H1 (cell line): ENCODE measurements at regions not wholly inside any gene's neighbourhood (a gene's known extent, or its start where the extent isn't known, plus 50 kb on each side); places are given as distances from the start of the nearest gene placed in this dataset.

Experiments
- CTCF ChIA-PET: fragments of 300-600 bp; sonication (Branson Sonifier 250); formaldehyde crosslinking; loops from one replicate; lab custom pipeline; 2021; ENCODE audit not compliant: partially characterized antibody; lab: Charles Lee
- POLR2A ChIA-PET: fragments of 300-600 bp; sonication (Branson Sonifier 250); formaldehyde crosslinking; loops from one replicate; lab custom pipeline; 2021; ENCODE audit warnings: inconsistent platforms; ENCODE audit not compliant: partially characterized antibody; lab: Charles Lee
- DNase-seq, 2 experiments: peaks; one replicate each; pipeline versions ENCODE4 v3.0.0 to v3.0.0-alpha.2; 2010 to 2022; ENCODE audit warnings: low spot score in 2 of 2, low read depth in 1 of 2, mixed read lengths in 1 of 2
- FAIRE-seq: peaks from 2 replicates; lab custom pipeline; 2011; peaks lifted over from hg19 to GRCh38; lab: Jason Lieb, UNC
- H2AFZ ChIP-seq: 2 replicates; pipeline ENCODE4 v1.8.1; 2012; ENCODE audit warnings: low read length, inconsistent platforms
- H2AK5ac ChIP-seq: 2 replicates; pipeline ENCODE4 v1.6.1; 2013; ENCODE audit warnings: low read depth, low read length
- H2BK120ac ChIP-seq: replicated peaks from 2 replicates; pipeline ENCODE3; 2013; ENCODE audit warnings: low read depth, low read length, inconsistent platforms
- H2BK12ac ChIP-seq: 2 replicates; pipeline ENCODE4 v1.6.1; 2013; ENCODE audit warnings: low read depth, low read length
- H2BK15ac ChIP-seq: 2 replicates; pipeline ENCODE4 v1.6.1; 2013; ENCODE audit warnings: low read length
- H2BK20ac ChIP-seq: 2 replicates; pipeline ENCODE4 v1.6.1; 2013; ENCODE audit warnings: low read length
- H2BK5ac ChIP-seq: 2 replicates; pipeline ENCODE4 v1.6.1; 2013; ENCODE audit warnings: low read depth, low read length
- H3K14ac ChIP-seq: 2 replicates; pipeline ENCODE4 v1.6.1; 2013; ENCODE audit warnings: inconsistent platforms; ENCODE audit not compliant: insufficient read length
- H3K18ac ChIP-seq: 2 replicates; pipeline ENCODE4 v1.6.1; 2013; ENCODE audit warnings: low read length; ENCODE audit errors: extremely low read depth
- H3K23ac ChIP-seq: 2 replicates; pipeline ENCODE4 v1.6.1; 2013; ENCODE audit warnings: inconsistent platforms; ENCODE audit not compliant: insufficient read length
- H3K23me2 ChIP-seq: 2 replicates; pipeline ENCODE4 v1.6.1; 2013; ENCODE audit warnings: low read depth, low read length
- H3K27ac ChIP-seq: 2 replicates; pipeline ENCODE4 v1.6.1; 2011; ENCODE audit warnings: low read depth, low read length, inconsistent platforms
- H3K27me3 ChIP-seq, 4 experiments: replicated peaks in 1 of 4; 1 replicate in 1 of 4; 2 replicates in 3 of 4; pipeline versions ENCODE4 v1.6.1 to v1.8.1; 2011 to 2013; ENCODE audit warnings: low read length in 3 of 4, mild to moderate bottlenecking in 3 of 4, inconsistent platforms in 2 of 4, mixed read lengths in 2 of 4, moderate library complexity in 1 of 4; ENCODE audit not compliant: control insufficient read depth in 3 of 4, insufficient read depth in 3 of 4; ENCODE audit errors: extremely low read depth in 1 of 4
- H3K36me3 ChIP-seq, 4 experiments: 2 replicates each; pipeline versions ENCODE4 v1.6.1 to v1.8.1; 2011 to 2013; ENCODE audit warnings: mild to moderate bottlenecking in 4 of 4, low read length in 3 of 4, moderate library complexity in 2 of 4, control low read depth in 1 of 4, inconsistent platforms in 1 of 4; ENCODE audit not compliant: insufficient read depth in 4 of 4, control insufficient read depth in 2 of 4
- H3K4ac ChIP-seq: replicated peaks from 2 replicates; pipeline ENCODE3; 2013; ENCODE audit warnings: low read length, low read depth, mixed read lengths, inconsistent platforms; ENCODE audit not compliant: insufficient read length
- H3K4me1 ChIP-seq, 4 experiments: replicated peaks in 1 of 4; 1 replicate in 1 of 4; 2 replicates in 3 of 4; pipeline versions ENCODE4 v1.6.1 to v1.8.1; 2011 to 2013; ENCODE audit warnings: low read length in 3 of 4, inconsistent platforms in 2 of 4, mixed read lengths in 1 of 4; ENCODE audit not compliant: insufficient read depth in 4 of 4, control insufficient read depth in 3 of 4
- H3K4me2 ChIP-seq, 2 experiments: 2 replicates each; pipeline versions ENCODE4 v1.6.1 to v1.8.1; 2011 to 2013; ENCODE audit warnings: low read depth in 2 of 2, low read length in 2 of 2, control low read depth in 1 of 2, inconsistent platforms in 1 of 2, mild to moderate bottlenecking in 1 of 2; ENCODE audit not compliant: insufficient read depth in 1 of 2
- H3K4me3 ChIP-seq, 4 experiments: fragments of 200-600, 300-600 bp in 1 of 4; sonication (generic), shearing (Covaris generic), sonication (Bioruptor Twin) in 1 of 4; 2 replicates each; pipeline versions ENCODE4 v1.5.1 to v1.8.1; 2011 to 2016; ENCODE audit warnings: low read length in 4 of 4, low read depth in 3 of 4, control low read depth in 2 of 4, inconsistent platforms in 2 of 4, mild to moderate bottlenecking in 2 of 4, mixed read lengths in 1 of 4, moderate library complexity in 1 of 4; ENCODE audit not compliant: insufficient read depth in 2 of 4; ENCODE audit errors: extremely low read depth in 1 of 4
- H3K56ac ChIP-seq: replicated peaks from 2 replicates; pipeline ENCODE3; 2013; ENCODE audit warnings: low read depth, mild to moderate bottlenecking, mixed read lengths, low read length, inconsistent platforms; ENCODE audit not compliant: insufficient read length
- H3K79me1 ChIP-seq: 2 replicates; pipeline ENCODE4 v1.6.1; 2013; ENCODE audit warnings: low read depth, low read length, control low read depth
- H3K79me2 ChIP-seq, 2 experiments: 2 replicates each; pipeline versions ENCODE4 v1.6.1 to v1.8.1; 2012 to 2013; ENCODE audit warnings: low read length in 2 of 2, mild to moderate bottlenecking in 2 of 2, inconsistent platforms in 1 of 2; ENCODE audit not compliant: insufficient read depth in 2 of 2, control insufficient read depth in 1 of 2
- H3K9ac ChIP-seq, 4 experiments: replicated peaks in 1 of 4; 1 replicate in 1 of 4; 2 replicates in 3 of 4; pipeline versions ENCODE4 v1.6.1 to v1.8.1; 2011 to 2013; ENCODE audit warnings: low read depth in 3 of 4, low read length in 3 of 4, control low read depth in 2 of 4, mild to moderate bottlenecking in 2 of 4, moderate library complexity in 2 of 4, inconsistent platforms in 1 of 4; ENCODE audit errors: extremely low read depth in 1 of 4
- H3K9me3 ChIP-seq, 2 experiments: 2 replicates each; pipeline versions ENCODE4 v1.6.1 to v1.8.1; 2012 to 2013; ENCODE audit warnings: mild to moderate bottlenecking in 2 of 2, moderate library complexity in 2 of 2, control low read depth in 1 of 2, inconsistent platforms in 1 of 2, low read depth in 1 of 2, low read length in 1 of 2, mixed read lengths in 1 of 2; ENCODE audit not compliant: insufficient read depth in 2 of 2
- H4K20me1 ChIP-seq, 2 experiments: replicated peaks in 1 of 2; 2 replicates each; pipeline versions ENCODE3 to v1.8.1; 2011 to 2013; ENCODE audit warnings: inconsistent platforms in 2 of 2, low read length in 2 of 2, mild to moderate bottlenecking in 1 of 2; ENCODE audit not compliant: insufficient read depth in 2 of 2, control insufficient read depth in 1 of 2
- H4K5ac ChIP-seq: 2 replicates; pipeline ENCODE4 v1.6.1; 2013; ENCODE audit warnings: low read length, low read depth, mixed read lengths, inconsistent platforms; ENCODE audit not compliant: insufficient read length
- H4K8ac ChIP-seq: 2 replicates; pipeline ENCODE4 v1.8.0; 2013; ENCODE audit warnings: mild to moderate bottlenecking, moderate library complexity, low read length, inconsistent platforms; ENCODE audit not compliant: insufficient read depth; ENCODE audit errors: extremely low read depth
- H4K91ac ChIP-seq: replicated peaks from 2 replicates; pipeline ENCODE3; 2013; ENCODE audit warnings: low read length, mixed read lengths, inconsistent platforms; ENCODE audit not compliant: insufficient read length
- BCL11A ChIP-seq, 2 experiments: IDR thresholded peaks; one replicate each; pipeline ENCODE4 v1.6.1; 2011; ENCODE audit warnings: low read depth in 2 of 2, low read length in 2 of 2, mild to moderate bottlenecking in 2 of 2
- EP300 ChIP-seq, 2 experiments: IDR thresholded peaks; 1 replicate in 1 of 2; 2 replicates in 1 of 2; pipeline ENCODE4 v1.6.1; 2011 to 2012; ENCODE audit warnings: low read depth in 2 of 2, low read length in 2 of 2, mild to moderate bottlenecking in 2 of 2, borderline replicate concordance in 1 of 2, inconsistent platforms in 1 of 2, moderate library complexity in 1 of 2
- HDAC2 ChIP-seq, 2 experiments: fragments of 300-600 bp in 1 of 2; sonication (generic) in 1 of 2; IDR thresholded peaks; 2 replicates each; pipeline ENCODE4 v1.6.1; 2011 to 2012; ENCODE audit warnings: low read depth in 2 of 2, low read length in 2 of 2, mild to moderate bottlenecking in 2 of 2, moderate library complexity in 2 of 2, borderline replicate concordance in 1 of 2, inconsistent platforms in 1 of 2
- NANOG ChIP-seq: IDR thresholded peaks from 2 replicates; pipeline ENCODE4 v1.6.1; 2011; ENCODE audit warnings: low read length, low read depth, mild to moderate bottlenecking, inconsistent platforms; ENCODE audit not compliant: insufficient read depth, poor library complexity, severe bottlenecking
- POLR2A ChIP-seq, 2 experiments: IDR thresholded peaks; 1 replicate in 1 of 2; 2 replicates in 1 of 2; pipeline ENCODE4 v1.6.1; 2011; ENCODE audit warnings: low read depth in 2 of 2, low read length in 2 of 2, mild to moderate bottlenecking in 2 of 2; ENCODE audit errors: control extremely low read depth in 1 of 2
- SIX5 ChIP-seq: IDR thresholded peaks from 2 replicates; pipeline ENCODE4 v1.6.1; 2011; ENCODE audit warnings: mild to moderate bottlenecking, low read depth, low read length
- SUZ12 ChIP-seq: fragments of 200-600 bp; sonication (generic); IDR thresholded peaks from 2 replicates; pipeline ENCODE4 v1.6.1; 2012; ENCODE audit warnings: mild to moderate bottlenecking, inconsistent platforms, low read length, moderate library complexity, mixed read lengths
- TBP ChIP-seq: IDR thresholded peaks from 2 replicates; pipeline ENCODE4 v1.6.1; 2011; ENCODE audit warnings: low read depth, low read length, improper control_type of control experiment
- WGBS, 2 experiments: shearing (Covaris generic) in 1 of 2; methylation state at CpG; one replicate each; pipeline versions ENCODE4 v1.1.6 to v1.1.7; 2013 to 2015; ENCODE audit warnings: low lambda C conversion rate in 2 of 2, mixed read lengths in 2 of 2, inconsistent platforms in 1 of 2, low coverage in 1 of 2, missing lambda C conversion rate in 1 of 2; ENCODE audit not compliant: insufficient replicate concordance in 2 of 2, insufficient coverage in 1 of 2, insufficient read length in 1 of 2; ENCODE audit errors: extremely low coverage in 1 of 2, missing lambda C conversion rate in 1 of 2; 5-methylcytosine and 5-hydroxymethylcytosine counted together

GRCh38 chr6:21748343-21749056, 154.9 kb downstream of the SOX4 start:
- Histone ChIP-seq H3K27me3 (no peaks in the 10 kb centered on the region), H2AFZ (no peak overlapping the region), H4K8ac (no peak overlapping the region), H3K23ac (no peak overlapping the region), H3K4me3 (peak overlapping the region in 1 of 4 experiments; percentile 39; a peak in 2 of 8 replicates), H2BK15ac (no peak overlapping the region), H3K56ac (no peak overlapping the region), H2BK12ac (no peak overlapping the region), H2AK5ac (no peak overlapping the region), H3K9ac (no peak overlapping the region), H3K79me1 (peaks cover 4% of the 10 kb centered on the region), H2BK5ac (no peak overlapping the region; the same call in 1 of the 2 replicates), H3K18ac (no peak overlapping the region), H2BK20ac (no peak overlapping the region), H3K4me2 (peak overlapping the region; percentile 51 to 57), H4K5ac (peak overlapping the region; percentile 68), H3K4ac (no peak overlapping the region), H2BK120ac (no peak overlapping the region), H3K36me3 (peaks cover 0 to 3% (median 0%) of the 10 kb centered on the region in 4 experiments; a peak in 1 of 8 replicates), H3K9me3 (no peaks in the 10 kb centered on the region), H3K79me2 (peaks cover 16 to 95% of the 10 kb centered on the region in 2 experiments), H3K4me1 (peaks cover 0 to 34% (median 23%) of the 10 kb centered on the region in 4 experiments; a peak in 6 of 7 replicates), H4K20me1 (peaks cover 0 to 5% of the 10 kb centered on the region in 2 experiments), H4K91ac (no peak overlapping the region), H3K27ac (no peak overlapping the region), H3K14ac (no peak overlapping the region), H3K23me2 (no peaks in the 10 kb centered on the region)
- peak; percentile 66 for FAIRE-seq
- 29% methylated on average over 3 of the region's 3 CpGs; no CpG with 5 or more reads in 1 of the 2 experiments for WGBS, 2 experiments
- DNase-seq: no peak
- ChIA-PET CTCF (interaction anchor here (0.7 kb wide), 3 partner anchors 15 to 81 kb away, joined by 3 to 4 read pairs (median 3); no protein-coding TSS in a partner anchor), POLR2A (interaction anchor here (1.0 to 2.5 kb wide), 6 partner anchors 9 to 155 kb away, joined by 3 to 7 read pairs (median 4); partner anchors contain the start of gene SOX4)
- no peak for TF ChIP-seq EP300 (IDR thresholded peaks at IDR 0.05; ENCODE audit: borderline replicate concordance in 1 of 2, low read depth in 2 of 2, low read length in 2 of 2)
- TF ChIP-seq POLR2A (IDR thresholded peaks at IDR 0.05; ENCODE audit: control extremely low read depth in 1 of 2, low read depth in 2 of 2, low read length in 2 of 2): no peak
- no peak for TF ChIP-seq SUZ12
- TF ChIP-seq SIX5: 0 out of 2 replicates have a peak, but pooled peaks have one; percentile 16
- TF ChIP-seq BCL11A (IDR thresholded peaks at IDR 0.05; ENCODE audit: low read depth in 2 of 2, low read length in 2 of 2): no peak
- TF ChIP-seq NANOG: no peak
- TF ChIP-seq HDAC2 (IDR thresholded peaks at IDR 0.05; ENCODE audit: borderline replicate concordance in 1 of 2, low read depth in 2 of 2, low read length in 2 of 2): no peak
- TF ChIP-seq TBP: no peak
